CD14-positive monocyte (primary cell): ENCODE measurements at regions not wholly inside any gene's neighbourhood (a gene's known extent, or its start where the extent isn't known, plus 50 kb on each side); places are given as distances from the start of the nearest gene placed in this dataset.

Experiments
- DNase-seq, 3 donors: peaks; one replicate each; pipeline ENCODE4 v3.0.0-alpha.2; 2011 to 2022
- H2AFZ ChIP-seq: 2 replicates; pipeline ENCODE4 v1.6.0; 2012; ENCODE audit warnings: mild to moderate bottlenecking, low read depth, low read length, inconsistent platforms; ENCODE audit not compliant: insufficient read depth, poor library complexity, severe bottlenecking
- H3K27ac ChIP-seq, 2 donors: 1 replicate in 1 of 2; 2 replicates in 1 of 2; pipeline ENCODE4 v1.5.1; 2012 to 2013; ENCODE audit warnings: low read length in 2 of 2, control low read depth in 1 of 2, inconsistent platforms in 1 of 2, low read depth in 1 of 2, mild to moderate bottlenecking in 1 of 2
- H3K27me3 ChIP-seq, 2 donors: one replicate each; pipeline versions ENCODE4 v1.6.0 to v1.6.1; 2011 to 2013; ENCODE audit warnings: low read length in 2 of 2; ENCODE audit not compliant: control insufficient read depth in 2 of 2, insufficient read depth in 2 of 2
- H3K36me3 ChIP-seq, 2 donors: replicated peaks in 1 of 2; 1 replicate in 1 of 2; 2 replicates in 1 of 2; pipeline versions ENCODE4 v1.5.1 to v1.6.1; 2012 to 2013; ENCODE audit warnings: low read length in 2 of 2, control low read depth in 1 of 2, inconsistent platforms in 1 of 2, mild to moderate bottlenecking in 1 of 2; ENCODE audit not compliant: insufficient read depth in 2 of 2, control insufficient read depth in 1 of 2
- H3K4me1 ChIP-seq, 2 donors: 1 replicate in 1 of 2; 2 replicates in 1 of 2; pipeline versions ENCODE4 v1.5.1 to v1.6.1; 2012 to 2013; ENCODE audit warnings: low read length in 2 of 2, control low read depth in 1 of 2, inconsistent platforms in 1 of 2, mild to moderate bottlenecking in 1 of 2, moderate library complexity in 1 of 2; ENCODE audit not compliant: insufficient read depth in 2 of 2, control insufficient read depth in 1 of 2
- H3K4me2 ChIP-seq: replicated peaks from 2 replicates; pipeline ENCODE3; 2012; ENCODE audit warnings: low read length, moderate library complexity, mild to moderate bottlenecking; ENCODE audit not compliant: poor library complexity, severe bottlenecking; ENCODE audit errors: extremely low read depth
- H3K4me3 ChIP-seq, 3 experiments: fragments of 200-600 bp in 1 of 3; sonication (generic) in 1 of 3; replicated peaks in 1 of 3; 1 replicate in 2 of 3; 2 replicates in 1 of 3; pipeline ENCODE4 v1.5.1; 2011 to 2013; ENCODE audit warnings: low read length in 3 of 3, mild to moderate bottlenecking in 3 of 3, control low read depth in 2 of 3, low read depth in 2 of 3, inconsistent platforms in 1 of 3, moderate library complexity in 1 of 3
- H3K79me2 ChIP-seq: 2 replicates; pipeline ENCODE4 v1.6.0; 2012; ENCODE audit warnings: mild to moderate bottlenecking, control low read depth, inconsistent platforms, low read length, moderate library complexity; ENCODE audit not compliant: insufficient read depth
- H3K9ac ChIP-seq: 2 replicates; pipeline ENCODE4 v1.6.0; 2017; ENCODE audit warnings: low read length, mild to moderate bottlenecking; ENCODE audit not compliant: insufficient read depth, poor library complexity, severe bottlenecking
- H3K9me3 ChIP-seq, 2 donors: replicated peaks in 1 of 2; 1 replicate in 1 of 2; 2 replicates in 1 of 2; pipeline versions ENCODE4 v1.5.1 to v1.6.1; 2012 to 2013; ENCODE audit warnings: low read length in 2 of 2, control low read depth in 1 of 2; ENCODE audit not compliant: control insufficient read depth in 1 of 2, insufficient read depth in 1 of 2
- H4K20me1 ChIP-seq: 2 replicates; pipeline ENCODE4 v1.6.0; 2012; ENCODE audit warnings: mild to moderate bottlenecking, low read length, control low read depth, moderate library complexity; ENCODE audit not compliant: insufficient read depth
- H3K27ac Mint-ChIP-seq, 7 donors: one replicate each; pipeline ENCODE4 v1.8.0; 2020; ENCODE audit warnings: mild to moderate bottlenecking in 7 of 7, mixed read lengths in 7 of 7, moderate library complexity in 6 of 7, inconsistent platforms in 2 of 7
- H3K27me3 Mint-ChIP-seq, 3 donors: one replicate each; pipeline ENCODE4 v1.8.0; 2021 to 2022; ENCODE audit warnings: low read depth in 3 of 3, mild to moderate bottlenecking in 3 of 3, mixed read lengths in 3 of 3, moderate library complexity in 3 of 3, inconsistent platforms in 1 of 3
- H3K36me3 Mint-ChIP-seq, 2 donors: one replicate each; pipeline ENCODE4 v1.8.0; 2020; ENCODE audit warnings: mixed read lengths in 2 of 2, inconsistent platforms in 1 of 2, mild to moderate bottlenecking in 1 of 2
- H3K4me1 Mint-ChIP-seq: one replicate; pipeline ENCODE4 v1.8.0; 2020; ENCODE audit warnings: mild to moderate bottlenecking, mixed read lengths
- H3K4me3 Mint-ChIP-seq, 2 donors: one replicate each; pipeline ENCODE4 v1.8.0; 2020; ENCODE audit warnings: mild to moderate bottlenecking in 2 of 2, mixed read lengths in 2 of 2, moderate library complexity in 1 of 2
- H3K9me3 Mint-ChIP-seq, 7 donors: one replicate each; pipeline ENCODE4 v1.8.0; 2020 to 2022; ENCODE audit warnings: mixed read lengths in 7 of 7, mild to moderate bottlenecking in 6 of 7, moderate library complexity in 6 of 7, inconsistent platforms in 2 of 7
- CTCF ChIP-seq: fragments of 200-600 bp; IDR thresholded peaks from one replicate; pipeline ENCODE4 v1.8.0; 2022; ENCODE audit warnings: antibody characterized with exemption, mild to moderate bottlenecking
- WGBS: methylation state at CpG from one replicate; pipeline ENCODE4 v1.1.5; 2013; ENCODE audit warnings: missing lambda C conversion rate; ENCODE audit not compliant: insufficient coverage; 5-methylcytosine and 5-hydroxymethylcytosine counted together
- intact Hi-C, 2 donors: fragments of 100-400 bp; cut with micrococcal nuclease; formaldehyde crosslinking; loops; one replicate each; pipeline versions ENCODE4 v1.15.0 to v1.15.1; 2023

GRCh38 chr3:117507958-117508357 lies 798.4 kb downstream of the TUSC7 start:
- DNase-seq = no peak
- H3K4me1 ChIP-seq = no peaks in the 10 kb centered on the region
- no peaks in the 10 kb centered on the region for H3K36me3 ChIP-seq
- no peaks in the 10 kb centered on the region for H3K27me3 ChIP-seq
- no peak overlapping the region for H2AFZ ChIP-seq
- Mint-ChIP-seq H3K4me1 (no peaks in the 10 kb centered on the region), H3K27me3 (peaks cover 2 to 4% (median 2%) of the 10 kb centered on the region in 3 donors), H3K9me3 (peaks cover 0 to 5% (median 0%) of the 10 kb centered on the region in 7 donors), H3K27ac (no peak overlapping the region), H3K36me3 (no peaks in the 10 kb centered on the region), H3K4me3 (no peak overlapping the region)
- no peaks in the 10 kb centered on the region for H4K20me1 ChIP-seq
- no peak overlapping the region for H3K27ac ChIP-seq
- H3K9ac ChIP-seq = no peak overlapping the region
- no peak overlapping the region for H3K4me2 ChIP-seq
- H3K4me3 ChIP-seq = no peak overlapping the region
- H3K9me3 ChIP-seq = no peaks in the 10 kb centered on the region
- no CpG with 5 or more reads among the region's 1 CpG for WGBS
- no peaks in the 10 kb centered on the region for H3K79me2 ChIP-seq
- TF ChIP-seq CTCF = no peak
- intact Hi-C loops = no loop called here

- H3K79me2 ChIP-seq = no peaks in the 10 kb centered on the region
- no peaks in the 10 kb centered on the region for H3K36me3 Mint-ChIP-seq
- H3K4me3 Mint-ChIP-seq = no peak overlapping the region
- H3K27me3 ChIP-seq = no peaks in the 10 kb centered on the region
- peaks cover 0 to 5% (median 0%) of the 10 kb centered on the region in 7 donors for H3K9me3 Mint-ChIP-seq
- no peaks in the 10 kb centered on the region for H4K20me1 ChIP-seq
- H3K4me3 ChIP-seq = no peak overlapping the region
- no peak overlapping the region for H3K4me2 ChIP-seq
- no peak for DNase-seq
- H3K9me3 ChIP-seq = no peaks in the 10 kb centered on the region
- H3K4me1 ChIP-seq = no peaks in the 10 kb centered on the region
- no peak overlapping the region for H2AFZ ChIP-seq
- H3K27ac ChIP-seq = no peak overlapping the region
- peaks cover 2 to 6% (median 2%) of the 10 kb centered on the region in 3 donors for H3K27me3 Mint-ChIP-seq
- TF ChIP-seq CTCF = no peak
- H3K36me3 ChIP-seq = no peaks in the 10 kb centered on the region
- no CpG with 5 or more reads among the region's 1 CpG for WGBS
- intact Hi-C loops = no loop called here
- H3K27ac Mint-ChIP-seq = no peak overlapping the region
- no peaks in the 10 kb centered on the region for H3K4me1 Mint-ChIP-seq
- H3K9ac ChIP-seq = no peak overlapping the region
Observed at GRCh38 chr3:117509858-117510257, 800.3 kb downstream of the TUSC7 start.
